Ectodermal cell (in vitro differentiated cells): ENCODE measurements at regions not wholly inside any gene's neighbourhood (a gene's known extent, or its start where the extent isn't known, plus 50 kb on each side); places are given as distances from the start of the nearest gene placed in this dataset.
"Not testable (repeated sequence)": the region's sequence is repeated elsewhere in the genome, so short reads cannot be mapped to it uniquely, and the experiment has no call there.

ENCODE experiments used
- H3K27ac ChIP-seq: 2 replicates; pipeline ENCODE4 v1.7.0; 2013; ENCODE audit warnings: mild to moderate bottlenecking, low read depth, low read length; ENCODE audit not compliant: insufficient read depth, poor library complexity, severe bottlenecking
- H3K27me3 ChIP-seq: 2 replicates; pipeline ENCODE4 v1.7.0; 2013; ENCODE audit warnings: mild to moderate bottlenecking, low read length; ENCODE audit not compliant: insufficient read depth, control insufficient read depth, poor library complexity, severe bottlenecking
- H3K36me3 ChIP-seq: one replicate; pipeline ENCODE4 v1.7.0; 2013; ENCODE audit warnings: low read length; ENCODE audit not compliant: control insufficient read depth, insufficient read depth
- H3K4me1 ChIP-seq: one replicate; pipeline ENCODE4 v1.7.0; 2013; ENCODE audit warnings: low read length; ENCODE audit not compliant: control insufficient read depth, insufficient read depth
- H3K4me3 ChIP-seq: 2 replicates; pipeline ENCODE4 v1.7.0; 2013; ENCODE audit warnings: low read depth, low read length, control low read depth; ENCODE audit not compliant: insufficient read depth
- H3K9me3 ChIP-seq: 2 replicates; pipeline ENCODE4 v1.7.0; 2013; ENCODE audit warnings: mild to moderate bottlenecking, low read length, moderate library complexity; ENCODE audit not compliant: control insufficient read depth
- WGBS, 2 experiments: methylation state at CpG; one replicate each; pipeline ENCODE4 v1.1.7; 2013; ENCODE audit warnings: missing lambda C conversion rate in 2 of 2; 5-methylcytosine and 5-hydroxymethylcytosine counted together

DNA sequence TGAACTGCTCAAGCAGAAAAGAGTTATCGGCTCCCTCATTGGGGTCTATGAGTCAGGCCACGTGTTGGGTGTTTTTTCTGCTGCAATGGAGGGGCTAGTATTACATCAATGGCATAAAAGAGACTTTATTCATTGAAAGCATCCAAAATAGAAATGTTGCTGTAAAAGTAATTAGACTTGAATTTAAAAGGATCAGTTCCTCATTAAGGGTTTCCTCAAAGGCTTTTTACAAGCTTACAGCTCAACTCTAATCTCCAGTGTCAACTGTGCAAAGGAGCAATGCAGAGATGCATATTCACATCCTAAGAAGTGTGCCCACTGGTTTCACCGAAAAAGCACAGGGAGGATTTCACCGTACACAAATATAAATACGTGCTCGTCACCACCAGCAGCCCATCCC lies 300.3 kb downstream of the FOXO1 start:
- Histone ChIP-seq H3K27ac (no peak overlapping the region), H3K36me3 (no peaks in the 10 kb centered on the region), H3K4me1 (peaks cover 5% of the 10 kb centered on the region), H3K9me3 (no peaks in the 10 kb centered on the region), H3K27me3 (no peaks in the 10 kb centered on the region), H3K4me3 (no peak overlapping the region)
- 88 to 89% methylated on average over 6 of the region's 6 CpGs for WGBS, 2 experiments

DNA sequence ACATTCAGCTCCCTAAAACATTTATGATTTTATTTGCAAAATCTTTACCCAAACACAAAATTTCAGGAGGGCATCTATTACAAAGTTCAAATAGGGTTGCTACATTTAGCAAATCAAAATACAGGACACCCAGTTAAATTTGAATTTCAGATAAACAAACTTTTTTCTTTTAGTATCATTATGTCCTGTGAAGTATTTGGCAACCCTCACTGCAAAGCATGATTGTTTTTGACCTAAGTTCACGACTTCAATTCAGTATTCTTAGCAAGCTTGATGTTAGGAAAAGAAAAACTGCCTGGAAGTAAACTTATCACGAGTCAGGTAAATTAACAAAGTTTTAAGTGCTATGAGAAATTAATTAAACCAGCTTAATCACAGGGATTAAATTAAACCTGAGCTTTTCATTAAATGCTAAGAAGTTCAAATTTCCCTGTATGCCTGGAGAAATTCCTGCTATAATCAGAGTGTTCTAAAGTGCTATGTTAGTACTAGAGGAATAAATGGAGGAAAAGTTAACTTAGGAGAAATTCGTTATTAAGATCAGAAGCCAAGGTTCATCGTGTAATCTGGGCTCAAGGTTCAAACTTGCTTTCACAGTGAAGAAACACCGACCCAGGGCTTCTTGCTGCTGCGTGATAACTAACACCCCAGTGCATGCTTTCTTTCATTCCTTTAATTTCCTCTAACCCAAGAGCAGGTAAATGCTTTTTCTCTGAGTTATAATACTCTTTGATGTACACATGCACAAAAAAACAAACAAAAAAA lies 298.1 kb downstream of the FOXO1 start:
- Histone ChIP-seq H3K27me3 (no peaks in the 10 kb centered on the region), H3K4me1 (peaks cover 5% of the 10 kb centered on the region), H3K4me3 (no peak overlapping the region), H3K27ac (no peak overlapping the region), H3K36me3 (no peaks in the 10 kb centered on the region), H3K9me3 (no peaks in the 10 kb centered on the region)
- 89 to 94% methylated on average over 5 to 6 of the region's 6 CpGs for whole genome bisulfite sequencing, 2 experiments

DNA sequence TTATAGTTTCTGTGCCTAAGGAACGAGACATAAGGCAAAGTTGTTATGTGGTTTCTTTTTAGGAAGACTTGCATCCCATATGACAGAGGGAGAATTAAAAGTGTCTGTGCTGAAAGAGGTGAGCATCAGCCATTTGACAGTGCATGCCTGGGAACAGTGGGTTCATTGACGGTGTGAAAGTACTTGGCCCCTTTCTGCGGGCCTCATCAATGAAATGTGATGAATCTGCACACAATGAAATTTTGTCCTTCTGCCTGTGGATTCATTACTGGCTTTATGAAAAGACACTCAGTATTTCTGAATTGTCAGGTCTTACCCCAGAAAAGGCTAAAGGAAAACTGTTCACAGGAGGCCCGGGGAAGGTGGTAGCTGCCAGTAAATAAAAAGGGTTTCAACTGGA lies 295.8 kb downstream of the FOXO1 start:
- Histone ChIP-seq H3K27ac (no peak overlapping the region), H3K36me3 (no peaks in the 10 kb centered on the region), H3K9me3 (no peaks in the 10 kb centered on the region), H3K4me3 (no peak overlapping the region), H3K4me1 (peaks cover 5% of the 10 kb centered on the region), H3K27me3 (no peaks in the 10 kb centered on the region)
- 86 to 89% methylated on average over 4 of the region's 4 CpGs for WGBS, 2 experiments

DNA sequence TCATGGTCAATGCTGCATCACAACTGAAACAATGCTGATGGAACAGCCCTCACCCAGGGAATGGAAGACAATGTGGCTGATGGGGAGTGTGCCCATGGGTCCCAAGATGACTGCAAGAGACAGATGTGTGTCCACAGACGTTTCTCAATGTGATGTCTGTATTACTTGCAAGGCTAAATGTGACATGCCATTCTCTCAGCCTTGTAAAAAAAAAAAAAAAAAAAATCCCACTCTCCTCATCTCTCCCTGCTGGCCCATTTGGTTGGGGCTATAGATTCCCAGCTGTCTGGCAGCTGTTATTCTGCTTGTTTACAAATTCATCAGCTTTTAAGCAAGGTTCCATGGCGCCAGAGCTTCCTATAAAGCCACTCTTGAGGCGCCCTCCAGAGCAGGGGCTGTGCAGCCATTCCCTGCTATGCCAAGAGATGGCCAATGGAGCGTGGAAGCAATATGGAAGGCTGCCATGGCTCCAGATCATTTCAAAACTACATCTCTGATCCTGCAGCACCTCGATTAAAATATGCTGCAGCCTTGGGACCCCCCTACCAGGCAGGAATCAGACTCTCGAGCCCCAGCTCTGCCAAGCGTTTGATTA lies 294.8 kb downstream of the FOXO1 start:
- H3K27ac ChIP-seq, result no peak overlapping the region
- H3K4me1 ChIP-seq, result peaks cover 5% of the 10 kb centered on the region

DNA sequence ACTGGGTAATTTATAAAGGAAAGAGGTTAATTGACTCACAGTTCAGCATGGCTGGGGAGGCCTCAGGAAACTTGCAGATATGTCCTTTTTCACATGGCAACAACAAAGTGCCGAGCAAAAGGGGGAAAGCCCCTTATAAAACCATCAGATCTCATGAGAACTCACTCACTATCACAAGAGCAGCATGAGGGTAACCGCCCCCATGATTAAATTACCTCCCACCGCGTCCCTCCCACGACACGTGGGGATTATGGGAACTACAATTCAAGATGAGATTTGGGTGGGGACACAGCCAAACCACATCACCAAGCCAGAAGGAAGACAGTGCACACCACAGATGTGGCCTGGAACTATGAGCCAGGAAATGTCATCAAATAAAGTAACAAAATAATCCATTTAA lies 292.8 kb downstream of the FOXO1 start:
- not testable (repeated sequence) for H3K4me3 ChIP-seq, H3K27me3 ChIP-seq, H3K4me1 ChIP-seq, H3K36me3 ChIP-seq, H3K9me3 ChIP-seq, H3K27ac ChIP-seq
- whole genome bisulfite sequencing, 2 experiments, result 90 to 96% methylated on average over 6 of the region's 6 CpGs

More for the DNA sequence above, 294.8 kb downstream of the FOXO1 start:
- 82 to 89% methylated on average over 7 of the region's 7 CpGs for WGBS, 2 experiments
- Histone ChIP-seq H3K27me3 (no peaks in the 10 kb centered on the region), H3K4me3 (no peak overlapping the region), H3K36me3 (no peaks in the 10 kb centered on the region), H3K9me3 (no peaks in the 10 kb centered on the region)

DNA sequence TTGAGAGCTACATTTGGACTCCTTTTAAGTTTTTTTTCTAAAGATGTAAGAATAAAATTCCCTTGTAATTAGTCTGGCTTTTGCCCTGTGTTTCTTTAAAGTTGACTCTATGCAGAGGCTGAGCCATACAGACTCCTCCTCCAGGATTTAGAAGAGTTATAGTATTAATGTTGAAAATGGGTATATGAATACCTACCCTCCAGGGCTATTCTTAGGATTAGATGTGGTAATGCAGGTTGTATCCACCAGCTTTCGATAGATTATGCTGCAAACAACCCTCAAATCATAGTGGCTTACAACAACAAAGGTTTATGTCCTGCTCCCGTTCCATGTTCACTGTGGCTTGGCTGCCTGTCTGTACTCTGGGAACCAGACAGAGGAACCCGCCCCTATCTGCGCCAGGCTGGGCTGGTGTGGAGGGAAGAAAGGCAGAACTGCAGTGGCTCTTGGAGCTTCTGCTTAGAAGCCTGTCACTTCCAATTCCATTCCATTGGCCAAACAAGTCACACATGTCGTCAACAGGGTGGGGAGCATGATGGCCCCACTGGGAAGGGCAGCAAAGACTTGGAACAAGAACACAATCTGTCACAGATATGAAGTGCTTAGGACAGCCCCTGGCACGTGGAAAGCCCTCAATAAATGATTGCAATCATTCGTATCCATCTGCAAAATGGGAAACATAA lies 290.8 kb downstream of the FOXO1 start:
- no peaks in the 10 kb centered on the region for H3K4me1 ChIP-seq
- 88 to 90% methylated on average over 7 of the region's 7 CpGs for WGBS, 2 experiments
- no peaks in the 10 kb centered on the region for H3K36me3 ChIP-seq
- no peaks in the 10 kb centered on the region for H3K9me3 ChIP-seq
- no peak overlapping the region for H3K27ac ChIP-seq
- H3K4me3 ChIP-seq, result no peak overlapping the region
- no peaks in the 10 kb centered on the region for H3K27me3 ChIP-seq

DNA sequence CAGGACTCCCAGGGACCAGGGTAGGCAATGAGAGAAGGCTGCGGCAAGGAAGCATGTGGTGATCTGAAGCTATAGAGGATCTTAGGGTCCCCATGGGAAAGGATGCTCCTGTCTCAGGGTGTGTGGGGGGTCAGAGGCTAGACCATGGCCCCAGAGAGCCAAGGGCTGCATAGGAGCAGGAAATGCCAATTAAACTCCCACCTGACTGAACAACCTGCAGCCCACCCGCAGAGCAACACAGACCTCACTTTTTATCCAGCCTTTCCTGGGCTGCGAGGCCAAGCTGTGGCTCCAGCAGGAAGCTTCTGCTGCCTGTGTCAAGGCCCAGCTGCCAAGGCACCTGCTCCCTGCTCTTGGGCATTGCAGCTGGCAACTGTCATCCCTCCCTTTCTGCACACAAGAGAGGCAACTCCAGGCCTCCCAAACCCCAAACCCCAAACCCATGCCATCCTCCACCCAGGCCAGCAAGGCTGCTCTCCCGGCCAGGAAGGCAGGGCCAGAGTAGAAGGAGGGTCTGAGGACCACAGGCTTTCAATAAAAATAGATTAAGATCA lies 290.1 kb downstream of the FOXO1 start:
- Histone ChIP-seq H3K27me3 (no peaks in the 10 kb centered on the region), H3K4me3 (no peak overlapping the region), H3K36me3 (no peaks in the 10 kb centered on the region), H3K4me1 (no peaks in the 10 kb centered on the region), H3K27ac (no peak overlapping the region), H3K9me3 (no peaks in the 10 kb centered on the region)
- 93 to 95% methylated on average over 4 of the region's 4 CpGs for WGBS, 2 experiments

DNA sequence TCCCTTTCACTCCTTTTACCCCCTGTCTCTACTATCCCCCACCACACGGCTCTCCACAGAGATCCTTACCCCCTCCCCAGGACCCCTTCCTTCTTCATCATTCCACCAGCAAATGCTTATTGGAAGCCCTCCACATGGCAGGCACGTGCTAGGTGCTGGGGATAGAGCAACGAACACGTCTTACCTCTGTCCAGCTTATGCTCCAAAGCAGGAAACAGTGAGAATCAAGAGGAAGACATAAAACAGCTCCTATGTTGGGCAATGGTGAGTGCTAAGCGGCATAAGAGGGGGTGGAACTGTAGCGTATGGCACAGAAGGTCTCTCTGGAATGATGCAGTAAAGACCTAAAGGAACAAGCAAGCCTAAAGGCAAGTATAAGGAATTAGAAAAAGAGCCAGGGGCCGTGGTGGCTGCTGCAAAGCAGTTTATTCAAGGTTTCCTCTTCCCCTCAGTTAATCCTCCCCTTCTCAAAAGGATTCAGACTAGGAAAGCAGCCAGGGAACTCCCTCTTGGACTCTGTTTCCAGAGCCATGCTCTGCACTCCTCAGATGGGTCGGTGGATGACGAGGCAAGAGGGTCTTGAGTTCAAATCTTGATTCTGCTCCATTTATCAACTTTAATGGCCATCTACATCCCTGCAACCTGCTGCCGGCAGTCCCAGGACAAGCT lies 289.4 kb downstream of the FOXO1 start:
- H3K36me3 ChIP-seq, result no peaks in the 10 kb centered on the region
- no peak overlapping the region for H3K27ac ChIP-seq
- no peaks in the 10 kb centered on the region for H3K9me3 ChIP-seq
- WGBS, 2 experiments, result 88 to 91% methylated on average over 10 of the region's 10 CpGs
- no peaks in the 10 kb centered on the region for H3K27me3 ChIP-seq
- H3K4me3 ChIP-seq, result no peak overlapping the region
- no peaks in the 10 kb centered on the region for H3K4me1 ChIP-seq

DNA sequence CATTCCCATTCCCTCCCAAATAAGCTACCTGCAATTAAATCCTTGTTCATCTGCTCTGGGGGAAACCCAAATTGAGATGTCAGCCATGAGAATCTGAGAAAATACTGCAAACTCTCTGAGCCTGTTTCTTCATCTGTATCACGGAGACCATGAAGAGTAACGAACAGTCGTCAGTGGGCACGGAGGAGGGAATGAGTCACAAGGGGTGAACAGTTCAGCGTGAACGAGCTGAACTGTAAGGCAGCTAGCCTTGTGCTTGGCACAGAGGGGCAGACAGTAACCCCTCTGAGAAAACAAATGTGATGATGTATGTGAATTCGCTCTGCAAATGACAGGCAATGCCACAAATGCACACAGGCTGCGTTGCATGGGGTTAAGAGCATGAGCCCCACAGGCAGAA lies 288.7 kb downstream of the FOXO1 start:
- Histone ChIP-seq H3K4me3 (no peak overlapping the region), H3K4me1 (no peaks in the 10 kb centered on the region), H3K36me3 (no peaks in the 10 kb centered on the region), H3K9me3 (no peaks in the 10 kb centered on the region), H3K27ac (no peak overlapping the region), H3K27me3 (no peaks in the 10 kb centered on the region)
- 94% methylated on average over 8 of the region's 8 CpGs for WGBS, 2 experiments

DNA sequence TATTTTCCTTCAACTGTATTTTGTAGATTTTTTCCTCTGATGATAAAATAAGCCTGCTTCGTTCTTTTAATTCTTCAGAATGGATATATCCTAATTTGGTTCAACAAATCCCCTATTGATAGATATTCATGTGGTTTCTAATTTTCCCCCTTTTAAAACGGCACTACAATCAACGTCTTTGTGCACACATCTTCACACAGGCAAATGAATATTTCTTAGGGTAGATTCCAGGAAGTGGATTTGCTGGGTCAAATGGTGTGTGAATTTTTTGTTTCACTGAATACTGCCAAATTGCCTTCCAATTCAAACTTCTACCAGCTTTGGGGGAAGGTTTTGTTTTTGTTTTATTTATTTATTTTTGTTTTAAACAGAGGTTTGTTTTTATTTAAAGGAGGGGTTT lies 287.2 kb downstream of the FOXO1 start:
- H3K4me3 ChIP-seq, result no peak overlapping the region
- WGBS, 2 experiments, result 86 to 100% methylated on average over 1 to 2 of the region's 3 CpGs
- H3K4me1 ChIP-seq, result peaks cover 6% of the 10 kb centered on the region
- H3K27ac ChIP-seq, result no peak overlapping the region
- no peaks in the 10 kb centered on the region for H3K27me3 ChIP-seq
- no peaks in the 10 kb centered on the region for H3K9me3 ChIP-seq
- no peaks in the 10 kb centered on the region for H3K36me3 ChIP-seq
